ENCODE measurements at regions not wholly inside any gene's neighbourhood (a gene's known extent, or its start where the extent isn't known, plus 50 kb on each side); places are given as distances from the start of the nearest gene placed in this dataset.

DNA sequence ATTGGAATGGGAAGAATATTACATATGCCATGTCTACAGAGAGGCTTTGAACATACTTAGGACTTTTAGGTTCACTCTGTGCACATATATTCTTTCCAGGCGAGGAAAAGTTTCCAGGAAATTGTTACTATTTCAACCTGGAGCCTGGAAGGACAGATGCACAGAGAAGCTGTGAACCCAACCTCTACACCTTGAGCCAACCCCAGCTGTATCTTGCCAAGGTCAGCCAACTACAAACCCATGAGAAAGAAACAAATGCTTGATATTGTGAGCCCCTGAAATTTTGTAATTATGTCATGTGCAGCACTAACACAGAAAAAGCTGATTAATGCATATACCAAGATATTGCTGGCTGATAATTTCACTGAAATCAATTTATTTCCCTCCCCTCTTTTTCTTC lies 404.9 kb downstream of the GLRX3 start:
- DNase-seq = no peak

DNA sequence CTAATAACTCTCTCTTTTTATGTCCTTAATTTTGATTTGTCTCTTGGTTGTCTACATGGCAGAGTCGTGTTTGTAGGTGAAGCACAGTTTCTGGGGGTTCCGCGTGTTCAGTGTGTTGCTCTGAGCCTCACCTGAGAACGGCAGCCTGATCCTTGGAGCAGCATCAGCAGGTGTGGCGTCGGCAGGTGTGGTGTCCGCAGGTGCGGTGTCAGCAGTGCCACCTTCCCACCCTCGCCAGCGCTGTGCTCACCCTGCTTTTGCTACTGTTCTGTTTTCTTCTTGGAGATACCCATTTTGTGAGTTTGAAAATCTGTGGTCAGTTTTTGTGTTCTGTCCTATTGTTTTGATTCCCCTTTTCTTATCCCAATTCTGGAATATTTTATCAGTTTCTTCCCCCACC lies 406.6 kb downstream of the GLRX3 start:
- no peak for DNase-seq

DNA sequence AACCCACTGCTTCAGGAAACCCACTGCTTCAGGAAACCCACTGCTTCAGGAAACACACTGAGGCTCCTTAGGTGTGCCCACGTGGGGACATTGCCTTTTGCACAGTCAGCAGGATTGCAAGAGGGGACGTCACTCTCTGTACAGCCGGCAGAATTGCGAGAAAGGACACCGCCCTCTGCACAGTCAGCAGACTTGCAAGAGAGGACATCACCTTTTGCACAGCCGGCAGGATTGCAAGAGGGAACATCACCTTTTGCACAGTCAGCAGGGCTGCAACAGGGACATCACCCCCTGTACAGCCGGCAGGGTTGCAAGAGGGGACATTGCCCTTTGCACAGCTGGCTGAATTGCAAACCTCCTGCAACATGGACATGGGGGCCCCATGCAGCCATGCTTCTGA lies 407.6 kb downstream of the GLRX3 start:
- DNase-seq = no peak

DNA sequence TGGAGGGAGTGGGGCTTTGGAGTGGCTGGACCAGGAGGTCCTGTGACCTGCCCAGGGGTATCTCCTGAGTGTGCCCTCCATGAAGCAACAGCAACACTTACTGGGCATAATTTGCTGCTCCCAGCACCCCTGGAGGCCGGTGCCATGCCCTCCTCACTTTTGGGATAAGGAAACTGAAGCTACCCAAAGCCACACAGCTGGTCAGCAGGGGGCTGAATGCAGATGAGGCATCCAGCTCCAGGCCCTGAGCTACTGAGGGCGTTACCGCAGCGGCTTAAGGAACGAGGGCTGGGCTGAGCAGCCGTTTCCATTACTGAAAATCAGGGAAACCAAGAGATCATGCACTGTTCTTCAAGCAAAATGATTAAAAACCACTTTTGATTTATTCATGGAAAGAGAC lies 408.9 kb downstream of the GLRX3 start:
- no peak for DNase-seq

DNA sequence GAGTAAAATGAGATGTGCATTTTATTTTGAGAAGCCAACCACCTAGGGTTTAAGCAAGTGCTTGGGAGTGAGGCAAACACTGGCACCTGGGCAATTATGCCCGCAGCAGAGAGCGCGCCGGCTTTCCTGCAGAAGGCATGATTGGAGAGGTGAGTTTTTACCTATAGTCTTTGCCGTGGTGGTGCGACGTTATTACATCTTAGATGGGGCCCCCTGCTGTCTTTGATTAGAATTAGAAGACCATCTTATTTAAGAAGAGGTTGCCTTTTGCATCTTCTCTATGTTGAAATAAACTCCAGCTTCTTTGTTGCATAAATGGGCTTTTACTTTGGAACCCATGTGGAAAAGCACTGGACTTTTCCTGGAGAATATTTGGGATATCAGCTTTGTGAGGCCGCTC lies 409.5 kb downstream of the GLRX3 start:
- DNase-seq = no peak

DNA sequence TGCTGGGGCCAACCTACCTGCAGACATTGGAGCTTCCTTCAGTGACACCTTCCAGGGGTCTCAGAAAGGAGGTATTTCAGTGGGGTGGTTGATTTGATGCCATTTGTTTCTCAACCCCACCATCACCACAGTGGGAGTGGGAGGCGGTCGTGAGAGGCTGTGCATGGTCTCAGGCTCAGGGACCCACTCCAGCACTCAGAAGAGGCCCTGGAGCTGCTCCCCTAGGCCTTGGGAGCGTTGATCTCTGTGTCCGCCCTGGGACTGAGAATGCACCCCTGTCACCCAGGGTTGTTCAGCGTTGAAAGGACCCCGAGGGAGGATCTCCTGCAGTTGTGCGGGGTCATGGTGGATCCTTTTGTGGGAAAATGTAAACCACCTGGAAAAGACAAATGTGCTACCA lies 410.6 kb downstream of the GLRX3 start:
- DNase-seq = no peak

DNA sequence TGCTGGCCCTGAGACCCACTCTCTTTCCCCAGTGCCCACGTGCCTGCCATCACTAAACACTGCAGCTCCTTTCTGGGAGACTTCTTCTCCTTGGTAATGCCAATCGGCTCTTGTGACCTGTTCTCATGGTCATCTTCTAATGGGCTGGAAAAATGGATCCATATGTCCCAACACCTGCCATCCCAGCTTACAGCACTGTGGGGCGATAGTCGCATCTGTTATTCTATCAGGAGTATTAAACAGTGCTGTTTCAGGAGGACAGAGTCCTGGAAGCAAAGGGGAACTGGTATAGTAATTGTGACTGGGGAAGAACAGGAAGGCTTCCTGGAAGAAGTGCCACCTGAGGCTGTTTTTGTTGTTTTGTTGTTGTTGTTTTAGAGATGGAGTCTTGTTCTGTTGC lies 411.2 kb downstream of the GLRX3 start:
- no peak for DNase-seq

DNA sequence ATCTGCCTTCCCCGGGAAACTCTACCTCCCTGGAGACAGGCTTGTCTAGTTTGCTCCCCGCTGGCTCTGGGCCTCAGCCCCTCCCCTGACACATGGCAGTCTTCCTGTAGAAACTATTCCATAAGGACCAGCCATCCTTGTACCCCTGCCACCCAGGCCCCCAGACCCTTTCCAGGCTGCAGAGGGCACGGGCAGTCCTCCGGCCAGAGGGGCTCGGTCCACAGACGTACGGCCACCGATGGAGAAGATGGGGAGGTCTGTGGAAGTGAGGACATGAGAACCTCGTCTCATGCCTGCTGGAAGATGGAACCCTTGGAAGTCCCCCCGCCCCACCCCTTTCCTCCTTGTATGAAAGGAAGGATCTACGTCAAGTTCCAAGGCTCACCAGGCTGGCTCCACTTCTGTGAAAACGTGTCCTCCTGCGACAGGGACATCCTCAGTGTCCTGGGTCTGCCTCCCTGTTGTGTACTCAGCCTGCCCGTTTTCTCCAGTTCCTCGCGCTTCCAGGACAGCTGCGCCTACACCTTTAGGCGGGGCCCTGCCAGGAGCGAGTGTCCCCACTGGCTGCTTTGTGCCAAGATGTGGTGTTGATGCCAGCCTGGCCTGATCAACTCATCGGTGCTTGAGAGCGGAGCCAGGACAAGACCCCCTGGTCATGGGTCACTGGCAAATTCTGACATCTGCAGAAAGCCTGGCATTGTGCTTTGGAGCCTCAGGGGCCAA lies 414.9 kb downstream of the GLRX3 start:
- no peak for DNase-seq

DNA sequence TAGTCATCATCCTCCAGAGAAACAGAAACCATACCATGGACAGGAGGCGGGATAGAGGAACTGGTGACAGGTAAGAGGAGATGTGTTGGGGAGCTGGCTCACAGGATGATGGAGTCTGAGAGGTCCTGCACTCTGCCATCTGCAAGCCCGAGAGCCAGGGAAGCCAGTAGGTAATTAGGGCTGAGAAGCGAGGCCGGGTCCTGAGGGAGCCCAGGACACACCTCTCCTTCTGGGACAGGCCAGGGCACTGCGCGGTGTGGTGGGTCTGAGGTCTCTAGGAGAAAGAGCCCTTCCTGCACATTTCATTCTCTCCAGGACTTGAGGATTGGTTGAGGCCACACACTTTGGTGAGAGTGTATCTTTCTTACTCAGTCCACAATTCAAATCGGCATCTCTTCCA lies 415.5 kb downstream of the GLRX3 start:
- no peak for DNase-seq

DNA sequence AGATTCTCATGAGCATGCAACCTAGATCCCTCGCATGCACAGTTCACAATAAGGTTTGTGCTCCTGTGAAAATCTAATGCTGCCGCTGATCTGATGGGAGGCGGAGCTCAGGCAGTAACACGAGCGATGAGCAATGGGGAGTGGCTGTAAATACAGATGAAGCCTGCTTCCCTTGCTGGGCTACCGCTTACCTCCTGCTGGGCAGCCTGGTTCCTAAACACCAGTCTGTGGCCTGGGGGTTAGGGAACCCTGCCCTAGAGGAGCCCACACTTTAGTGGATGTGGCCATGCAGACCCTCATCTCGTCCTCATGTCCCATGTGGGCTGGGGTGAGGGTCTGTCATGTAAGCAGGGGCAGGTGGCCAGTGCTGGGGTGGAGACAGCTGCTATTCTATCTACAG lies 417.6 kb downstream of the GLRX3 start:
- DNase-seq = no peak

DNA sequence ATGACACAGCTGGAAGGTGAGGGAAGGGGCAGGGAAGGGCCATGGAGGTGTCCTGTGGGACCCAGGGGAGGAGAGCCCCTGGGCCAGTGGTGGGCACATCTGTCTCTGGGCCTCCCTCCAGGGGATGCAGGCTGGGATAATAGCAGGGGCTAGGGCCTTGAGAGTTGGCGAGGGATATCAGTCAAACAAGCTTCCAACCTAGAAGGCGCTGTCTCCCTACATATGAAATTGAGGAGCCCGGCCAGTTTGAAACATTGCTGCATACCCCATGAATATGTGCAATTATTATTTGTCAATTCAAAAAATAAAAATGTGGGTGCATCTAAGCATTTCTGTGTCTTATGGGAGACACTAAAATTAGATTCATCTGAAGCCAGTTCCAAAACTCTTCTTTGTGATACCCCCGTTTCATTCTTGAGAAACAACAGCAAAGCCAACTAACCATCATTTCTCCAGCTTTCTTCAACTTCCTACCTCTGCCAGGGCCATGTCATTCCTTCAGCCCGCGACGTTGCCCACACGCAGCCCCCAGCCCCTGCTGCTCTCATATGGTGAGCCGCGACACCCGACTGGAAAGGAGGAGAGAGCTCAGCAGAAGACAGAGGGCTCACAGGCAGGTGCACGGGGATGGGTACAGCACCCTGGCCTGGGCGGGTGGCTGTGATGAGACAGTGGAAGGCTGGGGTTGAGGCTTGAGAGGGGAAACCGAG lies 418.7 kb downstream of the GLRX3 start:
- no peak for DNase-seq

DNA sequence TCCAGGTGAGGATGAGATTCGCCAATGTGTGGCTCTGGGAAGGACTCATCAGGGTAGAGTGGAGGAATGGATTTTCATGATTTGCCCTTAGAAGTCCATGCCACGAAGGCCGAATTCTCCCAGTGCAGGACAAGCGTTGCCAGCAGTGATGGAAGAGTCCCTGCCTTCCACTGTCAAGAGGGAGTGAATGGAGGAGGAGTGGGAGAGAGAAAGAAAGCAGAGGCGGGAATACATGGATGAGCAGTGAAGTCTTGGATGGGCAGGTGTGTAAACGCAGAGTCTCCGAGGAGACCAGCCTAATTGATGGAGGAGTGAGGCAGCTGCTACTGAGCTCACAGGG lies 419.2 kb downstream of the GLRX3 start:
- DNase-seq = no peak

DNA sequence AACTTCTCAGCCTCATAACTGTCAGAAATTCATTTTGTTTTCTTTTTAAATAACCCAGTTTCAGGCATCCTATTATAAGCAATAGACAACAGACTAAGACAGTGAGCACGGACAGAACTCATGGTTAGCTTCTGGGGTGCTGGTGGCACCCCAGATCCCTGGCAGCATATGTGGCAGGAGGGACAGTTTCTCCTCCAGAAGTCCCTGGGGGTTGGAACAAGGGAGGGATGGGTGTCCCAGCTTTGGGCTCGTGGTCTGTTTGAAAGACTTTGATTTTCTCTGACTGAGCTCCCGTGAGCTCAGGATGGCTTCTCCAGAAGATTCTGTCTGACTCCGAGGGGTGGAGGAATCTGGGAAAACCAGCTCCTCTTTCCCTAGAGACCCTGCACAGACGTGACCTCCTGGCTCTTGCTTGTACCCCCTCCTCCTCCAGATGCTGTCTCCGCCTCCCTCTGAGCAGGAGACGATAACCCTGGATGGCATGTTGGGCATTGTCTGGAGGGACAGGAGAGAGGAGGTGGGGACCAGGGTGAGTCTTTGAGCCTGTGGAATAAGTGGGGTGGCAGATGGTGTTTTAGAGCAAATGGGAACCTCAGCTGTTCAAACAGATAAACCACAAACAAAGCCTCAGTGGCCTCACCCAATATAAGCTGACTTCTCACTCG lies 421.1 kb downstream of the GLRX3 start:
- DNase-seq = no peak

DNA sequence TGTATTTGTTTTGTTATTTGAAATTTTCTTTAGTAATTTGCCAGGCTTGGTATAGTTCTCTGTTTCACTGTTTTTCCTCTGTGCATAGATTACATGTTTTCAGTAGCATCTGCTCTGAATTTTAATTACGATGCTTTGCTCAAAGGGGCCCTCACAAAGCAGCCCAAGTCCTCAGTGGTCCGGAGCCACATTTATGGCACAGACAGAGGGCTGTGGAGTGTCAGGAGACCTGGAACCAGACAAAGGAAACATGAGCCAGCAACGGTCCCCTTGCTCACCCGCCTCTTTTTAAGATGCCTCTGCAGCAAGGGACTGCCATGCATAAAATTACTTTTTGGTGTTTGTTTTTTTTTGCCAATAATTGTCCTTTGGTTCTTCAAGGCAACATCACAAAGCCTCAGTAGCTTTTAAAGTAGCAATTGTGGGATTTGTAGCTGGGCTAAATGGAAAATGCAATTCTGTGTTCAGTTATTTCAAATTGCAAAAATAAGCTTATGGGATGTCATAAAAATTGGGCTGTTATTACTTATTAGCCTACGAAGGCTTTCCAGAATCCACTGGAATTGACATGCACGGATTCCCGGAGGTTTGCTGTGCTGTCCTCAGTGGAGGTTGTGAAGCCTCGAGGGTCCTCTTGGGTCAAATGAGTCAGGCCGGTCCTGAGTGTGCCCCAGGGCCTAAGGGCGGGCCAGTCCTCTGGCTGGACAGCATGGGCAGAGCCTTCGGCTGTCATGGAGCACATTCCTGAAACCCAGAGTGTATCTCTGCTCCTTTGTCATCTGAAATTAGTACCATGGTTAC lies 422.8 kb downstream of the GLRX3 start:
- DNase-seq = no peak

DNA sequence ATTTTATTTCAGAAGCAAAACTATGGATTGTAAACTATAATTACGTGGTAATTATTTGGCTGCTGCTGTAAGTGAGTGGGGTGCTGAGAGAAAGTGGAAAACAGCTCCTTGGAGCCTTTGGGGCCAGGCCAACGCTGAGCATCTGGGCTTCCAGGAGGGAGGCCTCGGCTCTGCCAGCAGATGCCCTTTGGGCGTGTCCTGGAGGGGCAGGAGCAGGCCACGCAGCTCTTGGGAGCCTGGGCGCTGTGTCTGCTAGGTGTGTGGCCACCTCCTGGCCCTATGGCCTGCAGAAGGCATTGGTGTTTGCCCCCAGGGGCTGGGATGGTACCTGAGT lies 423.3 kb downstream of the GLRX3 start:
- DNase-seq = no peak

DNA sequence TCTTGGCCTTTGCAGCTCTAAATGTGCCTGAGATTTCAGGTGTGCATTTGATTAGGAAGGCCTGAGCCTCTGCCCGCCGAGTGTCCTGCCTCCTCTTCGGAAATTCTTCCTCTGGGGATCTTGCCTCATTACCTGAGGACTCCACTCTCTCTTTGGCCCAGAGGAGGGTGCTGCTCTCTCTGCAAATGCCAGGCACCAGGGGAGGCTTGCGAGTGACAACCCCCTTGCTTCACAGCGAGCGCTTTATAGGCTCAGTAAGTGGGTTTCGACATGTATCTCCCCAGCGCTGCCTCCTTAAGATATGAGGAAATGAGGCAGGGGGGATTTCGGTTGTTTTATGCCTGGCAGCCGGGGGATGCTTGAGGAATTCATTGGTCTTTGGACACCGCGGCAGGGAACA lies 423.9 kb downstream of the GLRX3 start:
- no peak for DNase-seq

DNA sequence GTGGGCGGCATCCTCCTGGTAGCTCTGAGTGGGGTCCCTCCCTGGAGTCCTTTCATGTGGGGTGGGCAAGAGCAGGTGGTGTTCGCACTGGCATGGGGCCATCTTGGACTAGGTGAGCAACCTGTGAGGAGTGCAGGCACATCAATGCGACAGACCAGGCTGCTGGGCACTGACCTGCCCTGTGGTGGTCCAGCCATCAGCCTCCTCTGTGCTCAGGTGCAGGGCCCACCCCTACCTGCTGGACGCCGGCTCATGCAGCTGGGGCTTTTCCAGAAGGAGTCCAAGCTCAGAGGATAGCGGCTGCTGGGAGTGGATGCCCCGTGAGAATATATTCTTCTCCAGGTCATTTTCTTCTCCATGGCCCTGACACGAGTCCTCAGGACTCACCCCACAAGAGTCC lies 424.4 kb downstream of the GLRX3 start:
- no peak for DNase-seq

DNA sequence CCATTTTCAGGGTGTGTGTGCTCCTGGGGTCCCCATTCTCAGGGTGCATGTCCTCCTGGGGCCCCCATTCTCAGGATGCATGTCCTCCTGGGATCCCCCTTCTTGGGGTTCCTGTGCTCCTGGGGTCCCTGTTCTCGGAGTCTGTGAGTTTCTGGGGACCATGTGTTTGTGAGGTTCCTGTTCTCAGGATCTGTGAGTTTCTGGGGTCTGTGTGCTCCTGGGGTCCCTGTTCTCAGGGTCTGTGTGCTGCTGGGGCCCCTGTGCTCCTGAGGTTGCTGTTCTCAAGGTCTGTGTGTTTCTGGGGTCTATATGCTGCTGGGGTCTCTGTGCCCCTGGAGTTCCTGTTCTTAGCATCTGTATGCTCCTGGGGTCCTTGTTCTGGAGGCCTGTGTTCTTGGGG lies 425.5 kb downstream of the GLRX3 start:
- no peak for DNase-seq

DNA sequence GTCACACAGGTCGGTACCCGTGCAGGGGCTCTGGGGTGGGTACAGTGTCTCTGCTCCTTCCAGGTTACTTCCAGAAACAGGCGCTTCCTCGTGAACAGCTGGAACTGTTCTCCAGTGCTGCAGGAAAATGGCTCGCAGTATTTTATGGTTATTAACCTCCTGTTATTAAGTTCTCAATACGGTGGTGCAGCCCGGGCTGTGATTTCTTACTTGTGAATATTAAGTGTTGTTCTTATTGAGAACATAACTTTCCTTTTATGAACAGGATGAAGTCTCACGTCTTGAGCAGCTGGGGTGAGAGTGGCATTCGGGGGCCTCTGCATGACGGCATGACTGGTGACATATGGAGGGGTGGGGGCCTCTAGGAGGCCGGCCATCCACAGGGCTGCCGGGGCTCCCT lies 430.8 kb downstream of the GLRX3 start:
- DNase-seq = no peak

DNA sequence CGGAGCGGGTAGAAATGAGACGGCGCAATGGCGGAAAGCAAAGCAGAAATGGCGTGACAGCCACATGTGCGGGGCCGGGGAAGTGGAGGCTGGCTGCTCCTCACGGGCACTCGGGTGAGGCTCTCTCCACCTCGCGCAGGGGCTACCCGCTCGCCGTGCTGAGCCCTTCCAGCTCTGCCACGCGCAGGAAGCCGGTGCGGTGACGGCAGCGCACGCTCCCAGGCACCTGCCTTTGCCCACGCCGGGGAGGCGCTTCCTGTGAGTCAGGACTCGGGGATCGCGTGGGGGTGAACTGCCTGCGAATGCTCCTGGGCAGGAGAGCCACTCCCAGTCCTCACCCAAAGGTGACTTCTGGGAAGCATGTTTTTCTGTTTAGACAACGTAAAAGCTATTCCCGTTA lies 431.2 kb downstream of the GLRX3 start:
- DNase-seq = no peak

DNA sequence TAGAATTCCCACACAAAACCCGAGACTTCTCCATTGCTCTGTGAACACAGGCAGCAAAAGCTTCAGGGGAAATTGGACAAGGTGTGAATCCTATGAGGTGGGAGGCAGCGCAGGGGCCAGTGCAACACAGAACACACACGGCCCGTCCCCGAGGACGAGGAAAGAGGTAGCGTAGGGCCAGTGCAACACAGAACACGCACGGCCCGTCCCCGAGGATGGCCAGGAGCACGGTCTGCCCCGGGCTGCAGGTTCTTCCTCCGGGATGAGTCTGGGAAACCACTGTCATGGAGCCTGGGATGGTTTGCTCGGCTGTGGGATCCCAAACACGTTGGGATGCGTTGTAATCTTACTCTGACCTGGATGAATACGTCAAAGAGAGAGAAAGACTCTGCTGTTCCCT lies 432.1 kb downstream of the GLRX3 start:
- no peak for DNase-seq

DNA sequence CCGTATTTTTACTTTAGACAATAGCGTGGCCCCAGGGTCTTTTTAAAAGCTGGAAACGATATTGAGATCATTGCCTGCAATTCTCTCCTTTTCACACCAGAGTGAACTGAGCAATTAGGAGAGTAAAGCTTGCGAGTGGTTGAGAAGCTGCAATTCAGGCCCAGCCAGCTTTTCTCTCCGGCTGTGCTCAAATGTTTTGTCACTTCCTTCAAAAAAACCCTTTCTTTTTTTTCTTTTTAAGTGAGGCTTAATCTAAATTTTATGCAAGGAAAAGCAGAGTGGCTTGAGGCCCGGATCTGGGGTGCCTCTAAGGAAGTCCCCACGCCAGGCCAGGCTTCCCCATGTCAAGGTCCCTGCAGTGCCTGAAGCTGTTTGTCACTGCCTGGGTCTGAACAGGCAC lies 433.9 kb downstream of the GLRX3 start:
- no peak for DNase-seq

DNA sequence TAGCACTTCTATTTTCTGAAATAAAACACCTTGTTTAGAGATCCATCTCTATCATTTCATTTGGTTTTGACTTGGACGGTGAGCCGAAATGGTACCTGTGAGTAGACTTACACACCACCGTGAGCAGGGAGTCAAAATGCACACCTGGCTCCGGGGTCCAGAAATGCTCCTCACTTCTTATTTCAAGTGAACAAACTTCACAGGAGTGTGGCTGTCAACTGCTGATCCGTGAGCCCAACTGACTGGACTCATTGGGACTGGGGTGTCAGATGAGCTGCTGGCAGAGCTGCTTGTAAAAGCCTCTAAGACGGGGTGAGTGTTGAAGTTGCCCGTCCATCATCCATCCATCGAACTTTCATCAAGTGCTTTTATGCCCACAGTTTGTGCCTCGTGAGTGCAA lies 435.5 kb downstream of the GLRX3 start:
- DNase-seq = no peak

DNA sequence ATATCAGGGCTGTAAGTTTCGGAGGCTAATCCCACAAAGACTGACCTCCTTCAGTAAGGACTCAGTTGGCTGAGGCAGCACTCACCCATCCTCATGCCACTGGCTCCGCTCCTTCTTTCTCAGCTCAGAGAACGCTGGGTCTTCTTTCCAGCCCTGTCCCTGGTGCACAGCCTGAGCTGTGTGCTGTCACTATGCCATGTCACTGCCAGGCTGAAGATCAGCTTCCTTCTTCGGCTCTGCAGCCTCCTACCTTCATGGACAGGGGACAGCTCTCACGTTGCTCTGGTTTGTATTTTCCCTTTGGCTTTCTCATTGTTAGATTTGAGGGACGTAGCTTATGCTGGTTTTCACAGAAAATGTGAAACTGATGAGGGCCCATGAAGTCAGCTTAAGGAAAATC lies 437.3 kb downstream of the GLRX3 start:
- no peak for DNase-seq
